ENCODE measurements at regions not wholly inside any gene's neighbourhood (a gene's known extent, or its start where the extent isn't known, plus 50 kb on each side); places are given as distances from the start of the nearest gene placed in this dataset.
"Not testable (repeated sequence)": the region's sequence is repeated elsewhere in the genome, so short reads cannot be mapped to it uniquely, and the experiment has no call there.

DNA sequence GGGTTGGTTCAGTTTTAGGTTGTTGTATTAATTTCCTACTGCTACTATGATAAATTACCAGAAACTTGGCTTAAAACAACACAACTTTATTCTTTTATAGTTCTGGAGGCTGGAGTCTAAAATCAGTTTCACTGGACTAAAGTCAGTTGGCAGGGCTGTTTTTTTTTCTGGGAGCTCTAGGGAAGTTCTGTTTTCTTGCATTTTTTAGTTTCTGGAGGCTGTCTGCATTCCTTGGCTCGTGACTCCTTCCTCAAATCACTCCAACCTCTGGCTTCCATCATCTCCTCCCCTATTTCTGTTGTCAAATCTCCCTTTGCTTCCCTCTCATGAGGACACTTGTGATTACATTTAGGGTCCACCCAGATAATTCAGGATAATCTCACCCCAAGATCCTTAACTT, 51.3 kb upstream of the SUB1 start:
- TF ChIP-seq, protein P1, sequence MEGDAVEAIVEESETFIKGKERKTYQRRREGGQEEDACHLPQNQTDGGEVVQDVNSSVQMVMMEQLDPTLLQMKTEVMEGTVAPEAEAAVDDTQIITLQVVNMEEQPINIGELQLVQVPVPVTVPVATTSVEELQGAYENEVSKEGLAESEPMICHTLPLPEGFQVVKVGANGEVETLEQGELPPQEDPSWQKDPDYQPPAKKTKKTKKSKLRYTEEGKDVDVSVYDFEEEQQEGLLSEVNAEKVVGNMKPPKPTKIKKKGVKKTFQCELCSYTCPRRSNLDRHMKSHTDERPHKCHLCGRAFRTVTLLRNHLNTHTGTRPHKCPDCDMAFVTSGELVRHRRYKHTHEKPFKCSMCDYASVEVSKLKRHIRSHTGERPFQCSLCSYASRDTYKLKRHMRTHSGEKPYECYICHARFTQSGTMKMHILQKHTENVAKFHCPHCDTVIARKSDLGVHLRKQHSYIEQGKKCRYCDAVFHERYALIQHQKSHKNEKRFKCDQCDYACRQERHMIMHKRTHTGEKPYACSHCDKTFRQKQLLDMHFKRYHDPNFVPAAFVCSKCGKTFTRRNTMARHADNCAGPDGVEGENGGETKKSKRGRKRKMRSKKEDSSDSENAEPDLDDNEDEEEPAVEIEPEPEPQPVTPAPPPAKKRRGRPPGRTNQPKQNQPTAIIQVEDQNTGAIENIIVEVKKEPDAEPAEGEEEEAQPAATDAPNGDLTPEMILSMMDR (IDR thresholded peaks at IDR 0.05; ENCODE audit: insufficient read depth, low read length, poor library complexity, severe bottlenecking) = no peak
- DNase-seq (ENCODE audit: extremely low read depth, insufficient read length) = no peak

GRCh38 chr5:32531885-32532520, 53.4 kb upstream of the SUB1 start:
- TF ChIP-seq, protein P1 (IDR thresholded peaks at IDR 0.05; ENCODE audit: insufficient read depth, low read length, poor library complexity, severe bottlenecking) = no peak
- Histone ChIP-seq H3K36me3 (ENCODE audit: control insufficient read depth, insufficient read depth, low read length) (no peaks in the 10 kb centered on the region; the same call in 1 of the 2 replicates), H3K4me3 (replicated peaks; ENCODE audit: low read depth, low read length) (peak overlapping the region; percentile 65), H3K27me3 (replicated peaks; ENCODE audit: control insufficient read depth, insufficient read depth, low read length) (no peaks in the 10 kb centered on the region)
- peak; percentile 41 for DNase-seq (ENCODE audit: extremely low read depth, insufficient read length)

More for the DNA sequence above, 51.3 kb upstream of the SUB1 start:
- no peak overlapping the region for H3K4me3 ChIP-seq (replicated peaks; ENCODE audit: low read depth, low read length)
- H3K27me3 ChIP-seq (replicated peaks; ENCODE audit: control insufficient read depth, insufficient read depth, low read length) = no peaks in the 10 kb centered on the region
- H3K36me3 ChIP-seq (ENCODE audit: control insufficient read depth, insufficient read depth, low read length) = no peaks in the 10 kb centered on the region; the same call in 1 of the 2 replicates

GRCh38 chr5:32527321-32527720, 58.0 kb upstream of the SUB1 start:
- DNase-seq (ENCODE audit: extremely low read depth, insufficient read length); H3K27me3 ChIP-seq (replicated peaks; ENCODE audit: control insufficient read depth, insufficient read depth, low read length); H3K4me3 ChIP-seq (replicated peaks; ENCODE audit: low read depth, low read length); H3K36me3 ChIP-seq (ENCODE audit: control insufficient read depth, insufficient read depth, low read length): not testable (repeated sequence)

GRCh38 chr5:32526810-32527209, 58.5 kb upstream of the SUB1 start:
- Histone ChIP-seq H3K36me3 (ENCODE audit: control insufficient read depth, insufficient read depth, low read length) (no peaks in the 10 kb centered on the region), H3K4me3 (replicated peaks; ENCODE audit: low read depth, low read length) (no peak overlapping the region), H3K27me3 (replicated peaks; ENCODE audit: control insufficient read depth, insufficient read depth, low read length) (no peaks in the 10 kb centered on the region)
- TF ChIP-seq, protein P1 (IDR thresholded peaks at IDR 0.05; ENCODE audit: insufficient read depth, low read length, poor library complexity, severe bottlenecking) = no peak
- no peak for DNase-seq (ENCODE audit: extremely low read depth, insufficient read length)

GRCh38 chr5:32523625-32524024, 61.7 kb upstream of the SUB1 start:
- DNase-seq (ENCODE audit: extremely low read depth, insufficient read length) = no peak
- TF ChIP-seq, protein P1 (IDR thresholded peaks at IDR 0.05; ENCODE audit: insufficient read depth, low read length, poor library complexity, severe bottlenecking) = peak; percentile 16
- no peak overlapping the region for H3K4me3 ChIP-seq (replicated peaks; ENCODE audit: low read depth, low read length)

GRCh38 chr5:32522429-32523143, 62.8 kb upstream of the SUB1 start:
- TF ChIP-seq, protein P1 (IDR thresholded peaks at IDR 0.05; ENCODE audit: insufficient read depth, low read length, poor library complexity, severe bottlenecking) = no peak
- Histone ChIP-seq H3K27me3 (replicated peaks; ENCODE audit: control insufficient read depth, insufficient read depth, low read length) (no peaks in the 10 kb centered on the region), H3K4me3 (replicated peaks; ENCODE audit: low read depth, low read length) (no peak overlapping the region), H3K36me3 (ENCODE audit: control insufficient read depth, insufficient read depth, low read length) (no peaks in the 10 kb centered on the region)
- no peak for DNase-seq (ENCODE audit: extremely low read depth, insufficient read length)

More at GRCh38 chr5:32523625-32524024, 61.7 kb upstream of the SUB1 start:
- Histone ChIP-seq H3K36me3 (ENCODE audit: control insufficient read depth, insufficient read depth, low read length) (no peaks in the 10 kb centered on the region), H3K27me3 (replicated peaks; ENCODE audit: control insufficient read depth, insufficient read depth, low read length) (no peaks in the 10 kb centered on the region)
